Testis (tissue), 2 donors: ENCODE measurements at regions not wholly inside any gene's neighbourhood (a gene's known extent, or its start where the extent isn't known, plus 50 kb on each side); places are given as distances from the start of the nearest gene placed in this dataset.

ENCODE experiments used
- CTCF ChIP-seq, 3 experiments: fragments of 450-650 bp in 2 of 3; fragments of 200-600 bp in 1 of 3; sonication (generic) in 1 of 3; IDR thresholded peaks; one replicate each; pipeline ENCODE4 v1.5.1; 2016 to 2019; ENCODE audit warnings: antibody characterized with exemption in 3 of 3, mild to moderate bottlenecking in 2 of 3, moderate library complexity in 1 of 3
- POLR2A ChIP-seq: fragments of 450-650 bp; IDR thresholded peaks from one replicate; pipeline ENCODE4 v1.6.1; 2017; ENCODE audit warnings: antibody characterized with exemption, mild to moderate bottlenecking, moderate library complexity

GRCh38 chr2:192560326-192560725, 365.6 kb upstream of the TMEFF2 start:
- TF ChIP-seq CTCF (IDR thresholded peaks at IDR 0.05) (no peak), POLR2A (no peak)
